ENCODE measurements at regions not wholly inside any gene's neighbourhood (a gene's known extent, or its start where the extent isn't known, plus 50 kb on each side); places are given as distances from the start of the nearest gene placed in this dataset.
"Not testable (repeated sequence)": the region's sequence is repeated elsewhere in the genome, so short reads cannot be mapped to it uniquely, and the experiment has no call there.

- Histone ChIP-seq H3K27ac (no peak overlapping the region), H3K9me3 (no peaks in the 10 kb centered on the region), H3K36me3 (no peaks in the 10 kb centered on the region), H3K27me3 (ENCODE audit: low read depth) (no peaks in the 10 kb centered on the region), H3K4me3 (no peak overlapping the region), H3K4me1 (no peaks in the 10 kb centered on the region)
- intact Hi-C loops (cut with DNase I), result no loop called here
- no peak for DNase-seq
- no peak for TF ChIP-seq CTCF (IDR thresholded peaks at IDR 0.05)
- ATAC-seq, result no peak
Measured at GRCh38 chr4:138393886-138394610, 151.9 kb upstream of the SLC7A11 start.

- ATAC-seq, result peak in 1 of 2 donors; percentile 25
Measured at GRCh38 chr4:138392751-138393308, 150.7 kb upstream of the SLC7A11 start.

GRCh38 chr4:138389976-138390685 is 148.0 kb upstream of the SLC7A11 start:
- DNase-seq (no peak), ATAC-seq (no peak)
- H3K36me3 ChIP-seq, result no peaks in the 10 kb centered on the region
- H3K27ac ChIP-seq, result no peak overlapping the region
- TF ChIP-seq CTCF (IDR thresholded peaks at IDR 0.05), result no peak
- no peaks in the 10 kb centered on the region for H3K9me3 ChIP-seq
- H3K27me3 ChIP-seq (ENCODE audit: low read depth), result no peaks in the 10 kb centered on the region
- intact Hi-C loops (cut with DNase I), result no loop called here
- H3K4me3 ChIP-seq, result no peak overlapping the region
- no peaks in the 10 kb centered on the region for H3K4me1 ChIP-seq

More at GRCh38 chr4:138392751-138393308, 150.7 kb upstream of the SLC7A11 start:
- no peaks in the 10 kb centered on the region for H3K27me3 ChIP-seq (ENCODE audit: low read depth)
- DNase-seq, result no peak
- no peaks in the 10 kb centered on the region for H3K4me1 ChIP-seq
- H3K4me3 ChIP-seq, result no peak overlapping the region
- H3K36me3 ChIP-seq, result no peaks in the 10 kb centered on the region
- TF ChIP-seq CTCF (IDR thresholded peaks at IDR 0.05), result no peak
- H3K27ac ChIP-seq, result no peak overlapping the region
- H3K9me3 ChIP-seq, result no peaks in the 10 kb centered on the region
- intact Hi-C loops (cut with DNase I), result no loop called here

DNA sequence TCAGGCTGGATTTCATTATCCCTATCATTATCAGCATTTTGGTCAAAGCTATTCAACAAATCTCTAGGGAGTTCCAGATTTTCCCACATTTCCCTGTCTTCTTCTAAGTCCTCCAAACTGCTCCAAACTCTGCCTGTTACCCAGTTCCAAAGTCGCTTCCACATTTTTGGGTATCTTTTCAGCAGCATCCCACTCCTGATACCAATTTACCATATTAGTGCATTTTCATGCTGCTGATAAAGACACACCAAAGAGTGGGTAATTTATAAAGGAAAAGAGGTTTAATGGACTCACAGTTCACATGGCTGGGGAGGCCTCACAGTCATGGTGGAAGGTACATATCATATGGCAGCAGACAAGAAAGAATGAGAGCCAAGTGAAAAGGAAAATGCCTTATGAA is 132.8 kb upstream of the SLC7A11 start:
- no peak overlapping the region for H3K4me3 ChIP-seq
- ATAC-seq, result no peak
- H3K36me3 ChIP-seq, result no peaks in the 10 kb centered on the region
- DNase-seq, result no peak
- intact Hi-C loops (cut with DNase I), result no loop called here
- peaks cover 10% of the 10 kb centered on the region for H3K9me3 ChIP-seq
- H3K27ac ChIP-seq, result no peak overlapping the region
- no peak for TF ChIP-seq CTCF (IDR thresholded peaks at IDR 0.05)
- H3K4me1 ChIP-seq, result no peaks in the 10 kb centered on the region
- no peaks in the 10 kb centered on the region for H3K27me3 ChIP-seq (ENCODE audit: low read depth)

DNA sequence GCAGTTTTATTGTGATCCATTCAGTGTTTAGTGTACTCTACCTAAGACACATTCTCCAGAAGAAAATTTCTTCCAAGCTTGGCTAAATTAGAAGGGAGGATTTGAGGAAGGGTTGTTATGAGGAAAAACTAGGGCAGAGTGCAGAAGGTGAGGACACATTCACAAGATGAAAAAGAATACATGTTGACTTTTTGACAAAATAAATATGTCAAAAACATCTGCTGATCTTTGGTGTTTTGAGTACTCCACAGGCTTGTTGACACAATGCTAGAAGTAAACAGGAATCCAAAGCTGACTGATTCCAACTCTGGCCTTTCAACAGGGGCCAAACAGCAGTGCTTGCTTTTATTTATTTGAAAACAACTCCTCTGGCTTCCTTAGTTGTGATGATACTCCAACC is 125.8 kb upstream of the SLC7A11 start:
- no peak for TF ChIP-seq CTCF (IDR thresholded peaks at IDR 0.05)
- Histone ChIP-seq H3K27me3 (ENCODE audit: low read depth) (no peaks in the 10 kb centered on the region), H3K36me3 (no peaks in the 10 kb centered on the region), H3K4me1 (no peaks in the 10 kb centered on the region), H3K27ac (no peak overlapping the region), H3K4me3 (no peak overlapping the region), H3K9me3 (no peaks in the 10 kb centered on the region)
- intact Hi-C loops (cut with DNase I), result no loop called here
- no peak for DNase-seq
- no peak for ATAC-seq

- H3K9me3 ChIP-seq; H3K27ac ChIP-seq; ATAC-seq; intact Hi-C loops (cut with DNase I); H3K36me3 ChIP-seq; H3K27me3 ChIP-seq (ENCODE audit: low read depth); H3K4me1 ChIP-seq; H3K4me3 ChIP-seq; DNase-seq: not testable (repeated sequence)
Measured at GRCh38 chr4:138352446-138352845, 110.3 kb upstream of the SLC7A11 start.

Data from lower lobe of right lung (tissue), 2 donors.